Cerebellar nuclear complex (tissue), 1 donor: ENCODE measurements at regions not wholly inside any gene's neighbourhood (a gene's known extent, or its start where the extent isn't known, plus 50 kb on each side); places are given as distances from the start of the nearest gene placed in this dataset.
A peak's percentile ranks its signal among the peaks of the same experiment; 100 is the strongest.
"Not testable (repeated sequence)": the region's sequence is repeated elsewhere in the genome, so short reads cannot be mapped to it uniquely, and the experiment has no call there.

Experiments used
- DNase-seq, 2 experiments: peaks; one replicate each; lab custom pipeline; 2025; lab: John Stamatoyannopoulos, UW

DNA sequence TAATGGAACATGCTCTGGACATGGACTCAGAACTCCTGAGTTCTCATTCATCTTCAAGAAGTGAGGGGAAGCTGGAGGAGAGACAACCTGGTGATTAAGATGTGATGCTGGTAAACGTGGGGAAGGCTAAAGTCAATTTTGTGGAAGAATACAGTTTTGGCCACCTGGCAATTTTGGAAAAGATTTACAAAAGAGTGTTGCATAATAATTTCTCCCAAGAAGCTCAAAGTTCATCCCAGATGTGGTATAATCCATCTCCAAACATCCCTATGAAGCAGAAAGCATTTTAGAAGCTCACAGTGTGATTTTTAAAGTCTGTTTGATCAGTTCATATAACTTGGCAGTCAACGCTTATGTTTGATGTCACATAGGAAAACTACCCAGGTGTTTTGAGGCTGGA, 208.7 kb downstream of the LMX1A start:
- DNase-seq = no peak

DNA sequence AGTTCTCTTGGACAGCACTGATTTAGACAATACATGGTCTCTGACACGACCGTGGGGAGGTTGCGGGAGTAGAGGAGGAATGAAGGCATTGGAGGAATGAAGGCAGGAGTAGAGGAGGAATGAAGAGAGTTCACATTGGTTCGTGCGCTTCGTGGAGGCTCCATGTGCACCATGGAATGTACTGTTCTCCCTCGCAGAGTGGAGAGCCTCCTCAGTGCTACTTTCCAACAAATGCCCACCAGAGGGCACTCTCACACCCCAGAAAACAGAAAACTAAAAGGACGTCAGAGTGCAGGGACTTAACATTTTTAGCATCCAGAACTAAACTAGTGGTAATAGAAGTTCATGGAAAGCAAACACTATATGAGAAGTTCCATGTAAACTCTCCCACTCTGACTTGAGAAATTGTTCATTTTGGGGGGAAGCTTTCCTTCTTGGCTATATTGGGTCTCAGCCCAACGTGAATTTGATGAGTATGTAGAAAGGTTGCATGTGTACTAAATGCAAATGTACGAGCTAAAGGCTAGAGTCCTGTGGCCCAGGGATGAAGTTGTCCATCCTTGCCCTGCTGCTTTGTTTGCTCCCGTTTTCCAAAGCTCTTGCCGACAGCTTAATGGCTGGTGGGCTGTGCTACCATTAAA, 211.6 kb downstream of the LMX1A start:
- DNase-seq = no peak

DNA sequence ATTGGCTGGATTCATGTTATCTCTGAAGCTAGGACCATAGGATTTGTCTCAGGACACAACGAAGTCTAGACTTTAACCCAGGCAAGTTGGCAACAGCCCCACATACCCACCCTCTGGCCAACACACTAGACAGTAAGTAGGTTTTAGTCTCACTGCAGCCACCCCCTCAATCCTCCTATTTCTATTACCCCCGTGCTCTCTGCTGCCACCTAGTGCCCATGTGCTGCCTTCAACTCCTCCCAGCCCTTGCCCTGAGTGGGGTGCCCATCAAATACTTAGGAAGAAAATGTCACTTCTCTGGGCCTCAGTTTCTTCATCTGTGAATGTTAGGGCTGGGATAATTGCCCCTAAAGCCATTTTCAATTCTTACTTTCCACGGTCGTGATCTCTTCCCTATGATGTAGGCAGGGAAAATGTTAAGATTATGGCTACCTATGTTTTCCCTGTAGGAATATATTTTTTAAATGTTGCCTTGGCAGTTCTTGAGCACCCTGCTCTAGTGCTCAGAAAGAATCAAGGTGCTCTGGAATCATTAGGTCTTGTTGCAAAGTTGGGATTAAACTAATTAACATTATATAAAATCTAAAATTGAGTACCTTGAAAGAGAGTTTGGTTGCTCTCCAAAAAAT, 213.0 kb downstream of the LMX1A start:
- DNase-seq = no peak

DNA sequence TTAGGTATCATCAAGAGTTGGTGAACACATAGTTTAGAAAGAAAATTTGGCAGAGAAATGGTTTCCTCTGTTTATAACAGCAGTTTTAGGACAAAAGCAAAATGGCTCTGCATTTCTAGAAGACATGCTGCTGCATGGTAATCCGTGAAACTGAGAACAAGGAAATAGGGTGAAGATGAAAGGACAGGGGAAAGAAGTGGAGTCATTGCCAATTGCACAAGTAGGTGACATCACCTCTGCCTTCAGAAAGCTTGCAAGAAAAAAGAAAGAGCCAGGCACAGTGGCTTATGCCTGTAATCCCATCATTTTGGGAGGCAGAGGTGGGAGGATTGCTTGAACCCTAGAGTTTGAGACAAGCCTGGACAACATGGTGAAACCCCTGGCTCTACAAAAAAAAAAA, 217.6 kb downstream of the LMX1A start:
- DNase-seq = no peak

DNA sequence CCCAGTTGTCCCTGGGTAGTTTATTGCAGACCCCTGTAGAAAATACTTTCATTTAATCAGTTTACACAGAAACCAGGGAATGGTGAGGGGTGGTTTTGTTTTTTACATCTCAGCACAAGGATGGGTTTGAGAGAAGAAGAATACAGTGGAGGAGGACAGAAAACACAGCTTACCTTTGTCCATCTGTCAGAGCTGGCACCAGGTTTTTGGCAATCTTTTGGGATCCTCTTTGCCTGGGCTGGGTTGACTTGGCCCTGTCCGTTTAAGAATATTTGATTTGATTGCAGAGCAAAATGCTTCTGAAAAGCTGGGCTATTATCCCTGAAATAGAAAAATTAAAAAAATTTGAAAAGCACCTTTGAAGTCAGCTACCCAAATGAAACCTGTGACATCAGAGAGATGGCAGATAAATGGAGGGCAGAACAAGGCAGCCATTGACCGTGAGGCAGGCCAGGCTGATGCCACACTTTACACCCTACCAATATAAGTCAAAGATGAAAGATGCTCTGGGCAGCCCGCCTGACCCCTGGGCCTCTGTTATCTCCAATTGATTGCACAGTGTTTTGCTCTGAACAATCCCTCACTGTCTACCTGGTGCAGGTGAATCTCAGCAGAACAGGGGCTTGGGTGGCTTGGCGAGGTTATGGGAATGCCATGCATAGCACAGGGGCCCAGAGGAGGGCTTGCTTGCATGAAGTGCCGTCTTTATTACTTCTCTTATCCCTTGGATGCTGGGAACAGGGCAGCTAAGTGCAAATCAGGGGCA, 218.8 kb downstream of the LMX1A start:
- DNase-seq = no peak

DNA sequence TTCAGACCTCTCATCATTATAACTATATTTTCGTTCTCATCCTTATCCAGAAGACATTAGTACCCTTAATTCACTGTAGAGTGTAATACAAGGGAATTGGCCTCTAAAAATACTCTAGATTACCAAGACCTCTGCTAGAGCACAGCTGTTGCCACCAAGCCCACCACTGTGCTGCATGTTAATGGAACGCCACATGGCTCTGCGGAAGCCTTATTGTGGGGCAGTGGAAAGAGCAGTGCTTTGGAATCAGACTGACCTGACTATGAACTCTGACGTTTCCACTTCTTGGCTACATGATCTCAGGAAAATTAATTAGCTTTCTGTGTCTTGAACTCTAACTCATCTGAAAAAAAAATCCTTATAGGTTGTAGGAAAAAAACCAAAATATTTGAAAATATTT, 222.1 kb downstream of the LMX1A start:
- DNase-seq = no peak

DNA sequence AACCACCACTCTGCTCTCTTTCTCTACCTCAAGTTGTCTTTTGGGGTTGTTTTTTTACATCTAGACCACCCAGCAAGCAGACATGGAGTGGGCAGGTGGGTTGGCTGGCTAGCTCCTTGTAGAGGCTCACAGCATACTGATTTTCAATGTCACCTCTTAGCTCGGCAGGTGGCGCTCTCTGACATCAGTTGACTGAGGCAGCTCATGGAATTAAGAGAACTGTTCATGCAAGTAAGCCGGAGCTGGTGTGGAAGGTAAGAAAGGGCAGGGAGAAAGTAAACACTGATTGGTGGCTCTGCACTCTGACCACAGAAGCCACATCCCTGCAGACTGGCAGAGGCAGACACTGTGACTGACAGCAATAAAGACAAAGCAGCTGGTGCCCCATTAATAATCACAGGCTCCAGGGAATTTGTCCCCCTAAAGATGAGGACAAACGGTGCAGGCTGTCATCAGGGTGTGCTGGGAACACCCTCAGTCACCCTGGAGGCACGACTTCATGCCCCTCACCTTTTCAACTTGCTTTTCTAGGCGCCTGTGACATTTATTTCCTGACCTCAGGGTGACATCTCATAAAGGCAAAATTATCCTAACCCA, 226.8 kb downstream of the LMX1A start:
- peak in 1 of 2 experiments; percentile 13 for DNase-seq

DNA sequence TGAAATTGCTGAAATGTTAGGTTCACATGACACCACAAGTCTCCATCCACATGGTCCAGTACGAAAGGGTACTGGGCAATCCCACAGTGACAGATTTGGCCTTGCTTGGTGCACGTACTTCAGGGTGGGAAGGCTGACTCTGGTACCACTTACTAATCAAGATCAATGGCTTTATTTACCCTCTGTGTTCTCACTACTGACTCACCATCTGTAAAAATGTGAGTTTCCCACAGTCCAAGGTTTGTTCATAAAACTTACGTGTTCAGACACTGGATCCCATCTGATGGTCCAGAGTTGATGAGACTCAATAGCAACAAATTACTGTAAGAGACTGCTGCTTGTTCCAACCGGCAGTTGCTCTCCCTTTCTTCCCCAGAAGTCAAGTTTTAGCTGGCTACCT, 231.7 kb downstream of the LMX1A start:
- DNase-seq = no peak

DNA sequence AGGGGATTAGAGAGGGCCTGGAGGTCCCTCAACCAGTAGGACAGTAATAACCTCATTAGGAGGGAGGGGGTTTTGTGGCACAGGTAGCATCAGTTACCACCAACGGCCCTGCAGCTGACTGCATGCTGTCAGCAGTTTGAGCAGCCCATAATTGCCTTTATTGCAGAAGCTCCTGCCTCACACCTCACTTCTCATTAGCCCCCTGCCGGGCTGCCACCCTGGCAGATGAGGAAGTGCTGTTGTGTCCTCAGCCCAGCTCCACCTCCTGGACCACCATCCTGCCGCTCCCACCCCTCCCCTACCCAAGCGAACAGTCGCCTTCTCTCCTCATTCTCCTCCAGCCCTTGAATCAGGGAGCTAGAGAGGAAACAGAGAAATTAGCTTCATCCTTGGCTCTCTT, 237.4 kb downstream of the LMX1A start:
- no peak for DNase-seq

DNA sequence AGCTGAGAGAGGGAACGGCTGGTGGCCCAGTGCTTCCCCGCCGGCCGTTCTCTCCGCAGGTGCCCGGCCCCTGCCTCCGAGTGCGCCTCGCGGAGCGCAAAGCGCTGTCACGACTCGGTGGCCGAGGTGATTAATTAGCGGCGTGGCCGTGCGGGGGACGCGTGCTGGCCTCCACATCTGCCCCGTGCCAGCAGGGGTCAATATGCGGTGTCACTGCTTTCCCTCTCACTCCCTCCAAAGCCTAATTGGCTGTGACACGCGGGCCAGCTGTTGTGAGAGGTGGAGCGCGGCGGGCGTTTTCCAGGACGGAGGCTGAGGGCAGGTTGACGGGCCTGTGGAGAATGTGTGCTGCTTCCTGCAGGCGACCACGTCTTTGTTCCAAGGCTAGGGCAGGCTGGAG, 239.0 kb downstream of the LMX1A start:
- no peak for DNase-seq

DNA sequence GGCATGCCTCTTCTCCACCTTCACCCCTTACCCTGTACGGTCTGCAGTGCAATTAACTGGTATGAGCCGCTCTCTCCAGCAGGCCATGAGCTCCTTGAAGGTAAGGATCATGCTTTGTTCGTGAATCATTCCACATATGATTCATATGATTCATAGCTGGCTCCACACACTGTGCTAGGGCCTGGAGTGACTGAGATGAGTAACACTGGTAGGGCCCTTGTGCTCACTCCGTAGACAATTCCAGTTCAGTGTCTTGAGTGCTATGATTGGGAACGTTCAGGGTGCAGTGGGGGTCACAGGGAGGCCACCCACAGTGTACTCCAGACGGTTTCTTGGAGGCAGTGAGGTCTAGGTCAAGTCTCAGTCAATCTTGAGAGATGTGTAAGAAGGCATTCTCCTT, 239.8 kb downstream of the LMX1A start:
- DNase-seq = no peak

DNA sequence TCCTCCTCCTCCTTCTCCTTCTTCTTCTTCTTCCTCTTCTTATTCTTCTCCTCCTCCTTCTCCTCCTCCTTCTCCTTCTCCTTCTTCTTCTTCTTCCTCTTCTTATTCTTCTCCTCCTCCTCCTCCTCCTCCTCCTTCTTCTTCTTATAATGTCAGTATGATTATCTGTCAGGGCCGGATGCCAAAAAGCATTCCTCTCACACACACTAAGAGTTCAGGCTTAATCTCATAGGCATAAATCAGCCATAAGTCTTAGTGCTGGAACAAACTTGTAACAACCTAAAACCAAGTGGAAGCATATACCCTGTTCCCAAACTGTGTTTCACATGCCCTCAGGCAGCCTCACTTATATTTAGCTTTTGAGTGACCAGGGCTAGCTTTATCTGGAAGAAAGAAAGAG, 240.3 kb downstream of the LMX1A start:
- no peak for DNase-seq

DNA sequence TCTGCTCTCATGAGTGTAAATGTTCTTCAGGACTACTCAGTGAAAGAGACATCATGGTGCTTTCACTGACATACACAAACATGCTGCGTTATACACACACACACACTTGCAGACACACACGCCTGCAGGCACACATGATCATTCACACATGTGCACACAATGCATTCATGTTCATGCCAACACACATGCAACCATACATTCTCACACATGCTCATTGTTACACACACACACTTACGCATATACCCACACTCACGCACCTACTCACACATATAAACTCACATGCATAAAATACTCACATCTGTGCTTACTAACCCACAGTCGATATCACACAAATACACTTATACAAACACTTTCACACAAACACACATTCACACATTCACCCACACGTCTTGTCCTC, 241.6 kb downstream of the LMX1A start:
- no peak for DNase-seq

DNA sequence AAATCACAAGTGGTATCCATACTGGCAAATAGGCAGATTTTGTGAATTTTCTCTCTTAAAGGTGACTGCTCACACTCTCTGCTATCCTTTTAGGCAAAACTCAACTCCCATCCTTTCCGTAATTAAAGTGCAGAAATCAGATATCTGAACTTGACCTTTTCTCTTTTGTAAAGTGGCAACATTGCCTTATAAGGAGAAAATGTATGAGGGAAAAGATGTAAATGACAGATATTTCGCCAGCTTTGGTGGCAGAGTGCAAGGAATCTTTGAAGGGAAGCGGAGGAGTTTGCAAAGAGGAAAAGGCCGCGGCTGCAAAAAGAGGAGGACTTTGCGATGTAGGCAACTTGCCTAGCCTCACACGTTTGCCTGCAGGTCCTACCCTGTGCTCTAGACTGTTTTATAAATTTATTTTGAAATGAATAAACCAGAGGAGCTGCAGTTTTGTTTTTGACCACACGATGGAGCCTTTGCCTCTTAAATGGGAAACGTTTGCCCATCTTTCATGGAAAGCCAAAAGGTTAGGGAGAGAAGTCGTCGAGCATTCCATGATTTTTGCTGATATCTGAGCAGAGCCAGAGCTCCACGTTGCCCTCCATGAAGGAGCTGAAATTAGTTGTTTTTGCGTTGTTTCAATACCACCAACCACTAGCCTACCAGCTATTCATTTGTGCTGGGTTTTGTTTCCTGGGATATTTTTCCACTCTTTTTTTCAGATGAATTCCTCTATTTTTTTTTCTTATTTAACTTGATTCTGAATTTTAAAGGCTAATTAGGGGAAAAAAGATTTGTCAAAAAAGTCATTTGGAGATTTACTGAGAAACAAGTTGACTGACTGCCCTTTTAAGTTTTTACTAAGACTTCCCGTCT, 242.3 kb downstream of the LMX1A start:
- DNase-seq = no peak

DNA sequence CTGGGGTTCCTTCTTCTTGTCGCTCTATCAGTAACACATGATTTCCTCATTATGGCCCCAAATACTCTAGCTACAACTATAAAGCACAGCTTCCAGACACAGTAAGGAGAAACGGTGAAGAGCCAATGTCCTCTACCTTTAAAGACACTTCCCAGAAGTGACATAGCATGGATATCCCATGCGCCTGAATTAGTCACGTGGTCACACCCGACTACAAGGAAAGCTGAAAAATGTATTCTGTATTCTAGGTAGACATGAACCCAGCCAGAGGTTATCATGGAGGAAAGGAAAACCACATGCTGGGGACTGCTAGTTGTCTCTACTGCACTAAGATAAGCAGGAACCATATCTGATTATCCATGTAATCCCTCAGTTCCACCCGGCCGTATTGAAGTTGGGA, 244.3 kb downstream of the LMX1A start:
- DNase-seq = no peak

DNA sequence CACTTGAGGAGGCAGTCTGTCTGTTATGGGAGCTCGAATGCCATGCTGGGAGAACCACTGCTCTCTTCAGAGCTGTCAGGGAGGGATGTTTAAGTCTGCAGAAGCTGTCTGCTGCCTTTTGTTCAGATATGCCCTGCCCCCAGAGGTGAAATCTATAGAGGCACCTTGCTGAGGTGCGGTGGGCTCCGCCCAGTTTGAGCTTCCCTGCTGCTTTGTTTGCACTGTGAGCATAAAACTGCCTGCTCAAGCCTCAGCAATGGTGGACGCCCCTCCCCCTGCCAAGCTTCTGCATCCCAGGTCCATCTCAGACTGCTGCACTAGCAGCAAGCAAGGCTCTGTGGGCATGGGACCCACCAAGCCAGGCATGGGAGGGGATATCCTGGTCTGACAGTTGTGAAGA, 247.5 kb downstream of the LMX1A start:
- DNase-seq = no peak

DNA sequence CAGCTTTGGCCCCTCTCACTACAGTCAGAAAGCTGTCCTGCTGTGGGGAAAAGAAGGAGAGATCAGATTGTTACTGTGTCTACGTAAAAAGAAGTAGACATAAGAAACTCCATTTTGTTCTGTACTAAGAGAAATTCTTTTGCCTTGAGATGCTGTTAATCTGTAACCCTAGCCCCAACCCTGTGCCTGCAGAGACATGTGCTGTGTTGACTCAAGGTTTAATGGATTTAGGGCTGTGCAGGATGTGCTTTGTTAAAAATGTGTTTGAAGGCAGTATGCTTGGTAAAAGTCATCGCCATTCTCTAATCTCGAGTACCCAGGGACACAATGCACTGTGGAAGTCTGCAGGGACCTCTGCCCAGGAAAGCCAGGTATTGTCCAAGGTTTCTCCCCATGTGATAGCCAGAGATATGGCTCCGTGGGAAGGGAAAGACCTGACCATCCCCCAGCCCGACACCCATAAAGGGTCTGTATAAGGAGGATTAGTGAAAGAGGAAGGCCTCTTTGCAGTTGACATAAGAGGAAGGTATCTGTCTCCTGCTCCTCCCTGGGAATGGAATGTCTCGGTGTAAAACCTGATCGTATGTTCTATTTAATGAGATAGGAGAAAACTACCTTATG, 263.9 kb downstream of the LMX1A start:
- not testable (repeated sequence) for DNase-seq

DNA sequence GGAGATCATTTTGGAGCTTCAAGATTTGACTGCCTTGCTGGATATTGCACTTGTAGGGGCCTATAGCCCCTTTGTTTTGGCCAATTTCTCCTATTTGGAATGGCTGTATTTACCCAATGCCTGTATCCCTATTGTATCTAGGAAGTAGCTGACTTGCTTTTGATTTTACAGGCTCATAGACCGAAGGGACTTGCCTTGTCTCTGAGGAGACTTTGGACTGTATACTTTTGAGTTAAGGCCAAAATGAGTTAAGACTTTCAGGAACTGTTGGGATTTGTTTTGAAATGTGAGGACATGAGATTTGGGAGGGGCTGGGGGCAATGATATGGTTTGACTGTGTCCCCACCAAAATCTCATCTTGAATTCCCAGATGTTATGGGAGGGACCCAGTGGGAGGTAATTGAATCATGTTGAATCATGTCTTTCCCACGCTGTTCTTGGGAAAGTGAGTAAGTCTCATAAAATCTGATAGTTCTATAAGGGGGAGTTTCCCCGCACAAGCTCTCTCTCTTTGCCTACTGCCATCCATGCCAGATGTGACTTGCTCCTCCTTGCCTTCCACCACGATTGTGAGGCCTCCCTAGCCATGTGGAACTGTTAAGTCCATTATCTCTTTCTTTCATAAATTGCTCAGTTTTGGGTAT, 276.1 kb downstream of the LMX1A start:
- no peak for DNase-seq

DNA sequence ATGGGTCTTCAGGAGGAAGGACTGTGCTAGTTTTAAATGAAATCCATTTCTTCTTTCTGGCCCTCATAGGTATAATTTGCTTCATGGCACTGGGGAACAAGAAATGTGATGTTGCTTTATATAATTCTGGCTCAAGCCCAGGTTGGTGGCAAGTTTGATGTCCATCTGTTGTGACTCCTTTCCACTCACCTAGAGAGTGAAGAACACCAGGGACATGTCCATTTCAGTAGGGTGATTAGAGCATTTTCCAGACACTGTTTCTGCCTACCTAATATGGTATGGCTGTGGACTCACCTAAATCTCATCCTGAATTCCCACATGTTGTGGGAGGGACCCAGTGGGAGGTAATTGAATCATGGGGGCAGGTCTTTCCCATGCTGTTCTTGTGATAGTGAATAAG, 278.1 kb downstream of the LMX1A start:
- DNase-seq = no peak

DNA sequence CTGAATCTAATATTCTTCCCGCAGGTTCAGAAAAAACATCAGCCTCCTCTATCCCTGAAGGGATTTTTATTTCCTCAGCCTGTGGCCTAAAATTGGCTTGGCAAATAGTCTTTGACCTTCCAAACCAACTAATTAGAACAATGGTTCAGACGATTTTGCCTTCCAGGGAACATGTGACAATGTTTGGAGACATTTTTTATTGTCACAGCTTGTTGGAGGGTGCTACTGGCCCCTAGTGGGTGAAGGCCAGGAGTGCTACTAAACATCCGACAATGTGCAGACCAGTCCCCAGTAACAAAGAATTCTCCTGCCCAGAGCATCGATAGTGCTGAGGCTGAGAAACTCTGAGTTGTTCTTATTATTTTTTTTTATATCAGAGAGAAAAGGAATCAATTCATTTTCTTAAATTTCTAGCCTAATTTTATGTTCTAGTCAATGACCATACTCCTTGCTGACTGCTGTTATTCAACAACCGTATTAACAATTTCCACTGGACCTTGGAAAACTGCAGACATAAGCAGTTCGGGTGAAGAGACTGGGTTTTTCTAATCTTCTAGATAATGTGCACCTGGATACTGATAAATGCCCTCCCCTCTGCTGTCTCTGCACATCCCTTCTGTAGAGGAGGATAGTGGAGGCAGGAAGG, 280.7 kb downstream of the LMX1A start:
- no peak for DNase-seq
